HG03520 (cell line): ENCODE measurements at regions not wholly inside any gene's neighbourhood (a gene's known extent, or its start where the extent isn't known, plus 50 kb on each side); places are given as distances from the start of the nearest gene placed in this dataset.
"Not testable (repeated sequence)": the region's sequence is repeated elsewhere in the genome, so short reads cannot be mapped to it uniquely, and the experiment has no call there.

Experiments used
- ATAC-seq: cut with Tn5 transposase; IDR thresholded peaks from one replicate; pipeline ENCODE4 v1.9.1; 2021; ENCODE audit warnings: mild to moderate bottlenecking, moderate library complexity; ENCODE audit not compliant: unreplicated experiment

DNA sequence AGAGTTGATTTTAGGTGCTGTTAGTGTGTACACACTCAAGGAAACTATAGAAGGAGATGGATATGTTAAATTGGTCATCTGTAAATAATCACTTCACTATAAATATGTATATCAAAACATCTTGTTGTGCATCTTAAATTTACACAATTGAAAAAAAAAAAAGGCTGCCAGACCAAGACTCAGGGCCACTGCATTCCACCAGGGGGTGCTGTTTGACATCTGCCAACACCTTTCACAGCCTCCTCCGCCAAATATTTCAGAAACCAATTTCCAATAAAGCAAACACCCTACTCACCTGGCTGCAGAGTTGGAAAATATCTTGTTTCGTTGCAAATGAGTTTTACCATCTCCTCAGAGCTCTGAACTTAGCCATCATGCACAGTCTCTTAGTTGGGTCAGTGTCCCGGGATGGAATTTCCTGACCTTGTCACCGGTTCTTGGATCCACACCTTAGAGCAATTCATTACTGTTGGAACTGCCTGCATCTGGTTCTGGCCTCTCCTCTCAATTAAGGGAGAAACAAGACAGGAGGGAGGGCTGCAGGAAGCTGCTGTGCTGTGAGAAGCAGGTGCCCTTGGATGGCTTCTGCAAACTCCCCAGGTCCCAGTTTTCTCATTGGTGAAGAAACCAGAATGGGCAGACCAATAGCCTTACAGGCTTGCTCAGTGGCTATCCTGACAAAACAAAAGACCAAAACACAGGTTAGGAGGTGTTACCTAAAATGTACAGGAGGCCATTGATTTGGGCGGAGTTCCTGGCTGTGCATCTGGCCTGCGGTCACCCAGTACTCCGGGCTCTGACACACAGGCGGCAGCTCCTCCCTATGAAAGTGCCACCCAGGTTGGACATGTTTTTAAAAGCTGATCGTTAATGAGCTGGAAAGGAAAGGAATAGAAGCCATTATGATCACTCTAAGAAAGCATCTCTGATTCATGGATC lies 746.6 kb downstream of the UQCRFS1 start:
- no peak for ATAC-seq

DNA sequence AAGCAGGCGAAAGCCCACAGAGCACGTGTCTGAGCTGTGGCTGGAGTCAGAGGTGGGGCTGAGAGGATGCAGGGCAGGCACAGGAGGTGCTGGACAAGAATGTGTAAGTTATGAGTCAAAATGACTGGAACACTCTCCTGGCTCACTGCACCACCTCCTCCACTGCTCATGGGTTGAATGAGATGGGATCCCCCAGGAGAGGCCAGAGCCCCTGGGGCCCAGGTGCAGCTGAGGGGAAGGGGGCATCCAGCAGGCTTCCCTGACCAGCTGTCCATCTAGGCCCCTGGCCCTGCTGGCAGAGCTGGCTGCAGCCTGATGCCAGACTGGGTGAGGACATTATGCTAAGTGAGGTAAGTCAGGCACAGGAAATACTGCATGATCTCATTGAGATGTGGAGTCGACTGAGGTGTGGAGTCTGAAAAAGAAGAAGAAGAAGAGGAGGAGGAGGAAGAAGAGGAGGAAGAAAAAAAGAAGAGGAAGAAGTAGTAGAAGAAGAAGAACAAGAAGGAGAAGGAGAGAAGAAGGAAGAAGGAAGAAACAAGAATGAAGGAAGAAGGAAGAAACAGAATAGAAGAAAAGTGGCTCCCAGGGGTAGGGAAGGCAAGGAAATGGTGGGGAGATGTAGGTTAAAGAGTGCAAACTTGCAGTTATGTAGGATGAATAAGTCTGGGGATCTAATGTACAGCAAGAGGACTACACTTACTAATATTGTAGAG lies 747.4 kb downstream of the UQCRFS1 start:
- no peak for ATAC-seq

DNA sequence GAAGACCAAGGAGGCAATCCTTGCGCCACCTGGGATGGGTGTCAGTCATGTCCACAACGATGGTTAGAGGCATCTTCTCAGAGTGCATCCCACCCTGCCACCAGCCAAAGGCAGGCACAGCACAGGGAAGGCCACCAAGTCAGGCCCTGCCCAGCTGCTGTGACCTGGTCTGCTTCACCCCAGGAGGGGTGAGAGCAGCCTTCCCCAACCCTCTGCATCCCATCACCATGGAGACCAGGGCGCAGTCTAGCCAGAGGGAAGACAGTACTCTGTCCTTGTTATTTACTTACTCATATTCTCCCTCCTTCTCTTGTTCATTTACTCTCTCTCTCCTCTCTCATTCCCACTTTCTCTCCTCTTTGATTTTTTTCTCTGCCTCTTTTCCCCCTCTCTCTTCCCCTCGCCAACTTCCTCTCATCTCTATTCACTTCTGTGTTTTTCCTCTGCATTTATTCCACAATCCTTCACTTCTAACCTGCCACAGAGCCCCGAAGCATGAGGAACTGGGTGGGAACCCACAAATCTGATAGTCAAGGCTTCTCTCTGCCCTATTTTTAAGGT lies 749.4 kb downstream of the UQCRFS1 start:
- ATAC-seq, result no peak

DNA sequence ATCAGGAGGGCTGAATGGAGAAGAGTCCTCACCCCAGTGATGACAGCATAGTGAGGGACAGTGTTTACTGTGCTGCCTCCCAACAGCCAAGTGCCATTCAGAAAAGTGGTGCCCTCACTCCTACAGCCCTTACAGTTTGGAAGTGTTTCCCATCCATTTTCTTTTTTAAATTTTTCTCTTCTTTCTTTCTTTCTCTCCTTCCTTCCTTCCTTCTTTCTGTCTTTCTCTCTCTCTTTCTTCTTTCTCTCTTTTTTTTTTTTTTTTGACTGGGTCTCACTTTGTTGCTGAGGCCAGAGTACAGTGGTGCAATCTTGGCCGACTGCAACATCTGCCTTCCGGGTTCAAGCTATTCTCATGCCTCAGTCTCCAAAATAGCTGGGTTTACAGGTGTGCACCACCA lies 755.3 kb downstream of the UQCRFS1 start:
- ATAC-seq, result no peak

DNA sequence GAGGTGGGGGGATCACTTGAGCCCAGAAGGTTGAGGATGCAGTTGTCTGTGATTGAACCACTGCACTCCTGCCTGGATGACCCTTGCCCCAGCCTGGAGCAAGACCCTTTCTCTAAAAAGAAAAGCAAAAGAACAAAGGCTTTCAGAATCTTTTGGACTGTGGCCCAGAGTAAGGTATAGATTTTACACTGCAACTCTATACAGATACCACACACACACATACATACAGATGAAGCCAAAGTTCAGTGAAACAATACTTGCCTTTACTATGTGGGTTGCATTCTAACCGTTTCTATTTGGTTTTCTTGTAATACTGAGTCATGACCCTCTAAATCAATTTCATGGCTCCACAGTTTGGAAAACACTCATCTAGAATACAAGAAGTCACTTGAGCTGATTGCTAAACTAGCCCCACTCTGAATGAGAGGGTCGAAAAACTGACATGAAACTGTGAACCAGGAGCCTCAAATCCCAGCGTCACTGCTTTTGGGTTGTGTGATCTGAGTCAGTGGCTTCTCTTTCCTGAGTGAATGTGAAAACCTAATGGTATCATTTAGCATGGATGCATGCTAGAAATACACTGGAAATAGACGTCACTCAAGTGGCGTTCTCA lies 756.1 kb downstream of the UQCRFS1 start:
- ATAC-seq, result no peak

DNA sequence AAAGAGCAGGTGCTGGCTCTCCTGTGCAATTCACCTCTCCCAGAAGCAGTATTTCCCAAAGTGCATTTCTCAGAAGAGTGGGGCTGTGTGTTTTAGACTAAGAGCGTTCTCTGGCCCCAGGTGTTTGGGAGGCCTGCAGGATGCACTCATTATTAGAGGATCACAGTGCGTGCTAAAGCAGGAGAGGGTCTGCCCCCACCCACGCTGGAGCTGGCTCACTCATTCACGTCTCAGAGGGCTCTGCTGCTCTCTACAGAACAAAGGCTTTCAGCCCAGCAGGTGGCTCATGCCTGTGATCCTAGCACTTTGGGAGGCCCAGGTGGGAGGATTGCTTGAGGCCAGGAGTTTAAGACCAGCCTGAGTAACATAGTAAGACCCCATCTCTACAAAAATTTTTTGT lies 756.7 kb downstream of the UQCRFS1 start:
- no peak for ATAC-seq

DNA sequence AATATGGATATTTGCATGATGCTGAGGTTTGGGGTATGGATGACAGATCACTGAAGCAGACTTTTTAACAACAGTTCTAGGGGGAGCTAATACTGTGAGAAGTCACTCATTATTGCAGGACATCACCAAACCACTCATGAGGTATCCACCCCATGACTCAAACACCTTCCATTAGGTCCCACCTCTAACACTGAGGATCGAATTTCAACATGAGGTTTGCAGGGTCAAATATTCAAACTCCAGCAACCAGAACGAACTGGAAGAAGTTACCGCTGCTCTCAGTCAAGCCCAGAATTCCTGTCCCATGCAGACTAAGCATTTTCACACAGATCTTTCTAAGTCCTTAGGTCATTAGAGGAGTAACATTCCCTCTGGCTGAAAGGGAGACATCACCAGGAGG lies 758.9 kb downstream of the UQCRFS1 start:
- no peak for ATAC-seq

DNA sequence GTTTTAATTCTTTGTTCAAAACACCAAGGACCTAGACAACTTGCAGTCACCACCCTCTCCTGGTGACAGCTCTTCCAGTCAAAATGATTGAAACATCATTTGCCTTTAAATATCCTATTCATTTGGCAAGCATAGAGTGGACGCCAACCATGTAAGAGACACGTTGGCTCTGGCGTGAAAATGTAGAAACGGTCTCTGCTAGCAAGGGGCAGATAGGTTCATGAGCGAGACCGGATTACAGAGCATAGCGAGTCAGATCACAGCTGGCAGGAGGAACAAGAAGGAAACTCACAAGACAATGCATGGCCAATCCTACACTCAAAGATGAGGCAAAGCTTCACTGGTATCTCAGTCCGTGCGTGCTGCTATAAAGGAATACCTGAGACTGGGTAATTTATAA lies 759.5 kb downstream of the UQCRFS1 start:
- no peak for ATAC-seq

DNA sequence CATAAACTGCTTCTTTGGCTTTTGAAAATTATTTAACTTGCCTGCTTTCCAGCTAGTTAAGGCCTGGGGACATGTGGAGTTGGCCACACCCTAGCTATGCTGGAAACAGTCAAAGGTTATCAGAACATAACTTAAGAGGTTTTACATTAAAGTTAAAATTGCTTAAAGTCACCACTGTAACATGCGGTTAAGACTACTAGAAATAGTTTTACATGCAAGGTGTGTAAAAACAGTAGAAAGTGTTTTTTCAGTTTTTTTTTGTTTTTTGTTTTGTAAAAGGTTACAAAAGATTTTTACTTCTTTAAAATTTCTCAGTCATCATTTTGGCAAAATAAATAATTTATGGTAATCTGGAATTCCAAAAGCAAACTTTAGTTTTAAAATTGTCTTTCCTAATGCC lies 763.1 kb downstream of the UQCRFS1 start:
- no peak for ATAC-seq

DNA sequence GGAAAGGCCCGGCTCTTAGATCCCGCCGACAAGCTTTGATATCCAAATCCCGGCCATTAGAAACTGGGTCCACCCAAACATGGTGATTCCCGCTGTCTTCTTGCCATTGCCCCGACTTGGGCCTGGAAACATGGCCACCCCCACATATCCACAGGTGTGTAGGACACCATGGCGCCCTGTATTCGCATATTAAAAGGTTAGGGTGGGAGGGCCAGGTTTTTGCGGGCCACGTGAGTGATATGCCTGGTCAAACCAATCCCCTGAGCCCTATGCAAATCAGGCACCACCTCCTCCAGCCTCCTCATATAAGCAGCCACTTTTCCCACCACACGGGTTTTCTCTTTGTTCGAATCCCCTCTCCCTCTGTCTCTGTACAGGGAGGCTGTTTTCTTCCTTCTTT lies 766.4 kb downstream of the UQCRFS1 start:
- no peak for ATAC-seq

DNA sequence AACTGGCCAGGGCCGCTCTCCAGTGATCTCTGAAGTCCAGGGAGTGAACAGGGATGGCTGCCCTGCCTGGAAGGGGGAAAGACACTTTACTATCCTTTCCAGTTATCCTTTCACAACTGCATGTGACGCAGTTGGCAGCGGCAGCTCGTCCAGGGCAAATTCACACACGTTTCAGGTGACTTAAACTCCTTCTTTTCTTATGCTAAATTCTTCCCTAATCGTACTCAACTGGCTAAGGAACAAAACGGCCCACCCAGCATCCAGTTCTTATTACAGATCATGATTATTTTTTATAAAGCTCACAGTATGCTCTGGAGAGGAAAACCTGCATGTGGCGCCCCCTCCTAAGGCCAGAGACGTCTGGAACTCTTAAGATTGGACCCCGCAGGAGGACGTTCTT lies 767.1 kb downstream of the UQCRFS1 start:
- ATAC-seq, result no peak

DNA sequence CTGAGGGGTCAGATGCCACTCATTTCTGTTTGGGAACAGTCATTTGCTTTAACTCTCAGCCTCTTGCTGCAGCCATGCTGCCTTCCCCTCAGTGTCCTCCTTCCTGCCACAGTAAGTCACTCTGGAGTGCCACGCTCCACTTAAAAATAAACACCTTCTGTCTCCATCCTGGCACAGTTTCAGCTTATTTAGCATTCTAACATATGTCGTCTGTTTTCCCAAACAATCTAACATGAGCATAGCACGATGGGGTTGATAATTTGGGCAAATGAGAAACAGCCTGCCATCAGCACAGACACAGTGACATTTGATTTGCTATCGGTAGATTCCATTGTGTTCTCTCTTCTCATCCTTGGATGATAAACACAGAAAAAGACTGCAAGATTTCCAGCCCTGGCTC lies 768.6 kb downstream of the UQCRFS1 start:
- ATAC-seq, result no peak

DNA sequence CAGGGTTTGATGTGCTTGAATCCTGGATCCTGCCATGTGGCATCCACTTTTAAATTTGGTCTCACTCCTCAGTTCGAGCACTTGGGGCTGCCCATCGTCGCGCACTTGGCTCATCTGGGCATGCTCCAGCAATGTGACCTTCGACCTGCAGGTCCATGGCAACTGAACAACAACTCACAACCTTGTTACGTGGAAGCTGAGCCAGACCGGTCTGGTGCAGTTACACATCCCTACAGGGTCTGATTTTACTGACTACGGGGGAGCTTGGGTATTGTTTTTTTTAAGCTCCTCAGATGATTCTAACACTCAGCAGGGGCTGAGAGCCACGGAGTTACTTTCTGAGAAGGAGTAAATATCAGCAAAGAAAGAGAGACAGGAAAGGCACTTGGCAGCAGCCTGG lies 769.6 kb downstream of the UQCRFS1 start:
- ATAC-seq, result no peak

DNA sequence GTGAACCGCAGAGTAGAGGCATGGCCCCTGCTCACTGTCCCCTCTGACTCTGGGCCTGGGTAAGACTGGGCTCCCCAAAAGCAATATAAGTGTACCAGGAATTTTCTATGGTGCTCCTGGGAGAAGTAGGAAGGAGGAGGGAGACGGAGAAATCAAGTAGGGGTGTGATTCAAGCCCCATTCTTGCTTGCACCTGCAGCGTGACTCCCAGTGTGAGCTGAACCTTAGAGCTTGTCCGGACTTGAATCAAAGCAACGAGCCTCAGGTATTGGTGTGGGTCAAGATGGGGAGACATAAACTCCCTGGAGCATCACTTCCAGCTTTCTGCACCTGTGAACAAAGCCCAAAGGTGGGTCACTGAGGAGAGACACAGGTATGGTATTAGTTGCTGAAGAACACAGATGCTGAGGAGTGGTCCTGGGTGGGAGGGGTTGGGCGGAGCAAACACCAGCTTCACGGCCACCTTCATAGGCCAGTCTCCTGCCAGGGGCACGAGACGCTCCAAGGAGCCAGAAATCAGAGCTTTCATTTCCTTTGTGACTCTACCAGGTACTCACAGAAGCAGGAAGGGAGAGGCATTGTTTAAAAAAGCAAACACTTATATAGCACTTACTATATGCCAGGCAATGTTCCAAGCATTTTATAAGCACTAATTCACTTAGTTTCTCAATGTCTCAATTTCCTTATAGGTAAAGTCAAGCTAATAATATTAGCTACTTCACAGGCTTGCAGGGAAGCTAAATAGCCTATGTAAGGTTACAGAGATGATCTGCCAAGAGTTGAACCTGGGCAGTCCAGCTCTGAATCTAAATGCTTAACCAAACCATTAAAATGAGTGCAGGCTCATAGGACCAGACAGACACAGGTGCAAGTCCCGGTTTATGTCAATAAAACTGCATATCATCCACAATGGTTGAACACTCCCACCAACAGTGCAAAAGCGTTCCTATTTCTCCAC lies 775.3 kb downstream of the UQCRFS1 start:
- ATAC-seq, result no peak

DNA sequence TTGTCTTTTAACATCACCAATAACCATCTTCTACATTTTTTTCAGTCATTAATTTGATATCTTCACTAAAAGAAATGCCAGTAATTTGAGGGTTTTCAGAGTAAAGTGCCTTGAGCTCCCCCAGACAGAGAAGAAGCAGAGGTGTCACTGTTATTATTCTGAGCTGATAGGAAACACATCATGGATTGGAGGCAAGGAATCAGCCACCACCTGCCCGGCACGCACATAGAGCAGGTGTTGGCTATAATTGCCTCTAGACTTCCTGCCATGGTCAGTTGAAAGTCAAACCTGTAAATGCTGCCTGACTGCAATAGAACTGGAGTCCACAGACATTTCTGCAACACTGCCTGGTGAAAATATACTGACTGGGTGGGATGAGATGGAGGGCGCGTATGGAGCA lies 776.6 kb downstream of the UQCRFS1 start:
- no peak for ATAC-seq

DNA sequence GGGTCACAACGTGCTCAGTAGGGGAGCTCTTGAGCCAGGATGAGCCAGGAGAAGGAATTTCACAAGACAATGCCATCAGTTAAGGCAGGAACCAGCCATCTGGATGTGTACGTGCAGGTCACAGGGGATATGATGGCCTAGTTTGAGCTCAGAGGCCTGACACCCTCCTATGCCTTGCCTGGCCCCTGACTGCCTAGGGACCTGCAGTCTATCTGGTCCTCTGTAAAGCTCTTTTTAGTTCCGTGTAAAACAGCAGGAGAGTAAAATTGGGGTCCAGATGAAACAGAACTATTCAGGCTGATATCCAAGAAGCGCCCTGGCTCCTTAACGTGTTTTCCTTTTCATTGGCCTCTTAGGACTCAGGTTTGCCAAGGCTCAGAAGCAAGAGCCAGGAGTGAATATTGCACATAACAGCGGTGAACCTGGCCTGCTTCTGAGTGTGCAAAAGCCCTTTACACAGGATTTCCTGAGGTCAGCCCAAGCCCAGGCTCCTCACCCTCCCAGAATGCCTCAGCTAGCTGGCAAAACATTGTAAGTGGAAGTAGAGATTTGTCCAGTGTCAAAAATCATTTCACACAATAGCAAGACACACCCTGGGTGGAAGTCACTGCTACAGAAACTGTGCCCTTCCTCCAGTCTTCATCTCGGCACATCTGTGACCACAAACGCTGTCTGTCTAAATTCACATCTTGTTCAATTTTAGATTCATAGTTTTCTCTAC lies 777.2 kb downstream of the UQCRFS1 start:
- ATAC-seq, result no peak

DNA sequence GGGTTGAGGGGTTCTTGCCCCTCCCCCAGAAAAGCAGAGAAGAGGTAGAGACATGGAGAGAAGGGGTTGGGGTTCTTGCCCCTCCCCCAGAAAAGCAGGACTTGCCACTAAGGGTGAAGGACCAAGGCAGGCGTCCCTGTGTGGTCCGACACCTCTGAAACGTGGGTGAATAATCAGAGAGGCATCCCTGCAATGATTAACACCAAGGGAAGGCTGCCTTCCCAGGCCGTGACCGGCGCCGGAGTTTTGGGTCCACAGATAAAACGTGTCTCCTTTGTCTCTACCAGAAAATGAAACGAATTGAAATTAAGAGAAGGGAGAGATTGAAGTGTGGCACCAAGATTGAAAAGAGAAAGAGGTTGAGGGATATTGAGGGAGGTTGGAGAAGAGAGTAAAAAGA lies 778.2 kb downstream of the UQCRFS1 start:
- not testable (repeated sequence) for ATAC-seq

DNA sequence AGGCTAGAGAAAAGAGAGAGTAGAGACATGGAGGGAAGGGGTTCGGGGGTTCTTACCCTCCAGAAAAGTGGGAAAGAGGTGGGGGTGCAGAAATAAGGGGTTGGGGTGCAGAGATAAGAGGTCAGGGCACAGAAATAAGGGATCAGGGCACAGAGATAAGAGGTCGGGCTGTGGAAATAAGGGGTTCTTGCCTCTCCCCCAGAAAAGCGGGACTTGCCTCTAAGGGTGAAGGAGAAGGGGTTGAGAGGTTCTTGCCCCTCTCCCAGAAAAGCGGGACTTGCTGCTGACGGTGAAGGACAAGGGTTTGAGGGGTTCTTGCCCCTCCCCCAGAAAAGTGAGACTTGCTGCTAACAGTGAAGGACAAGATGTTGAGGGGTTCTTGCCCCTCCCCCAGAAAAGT lies 778.6 kb downstream of the UQCRFS1 start:
- ATAC-seq, result not testable (repeated sequence)

DNA sequence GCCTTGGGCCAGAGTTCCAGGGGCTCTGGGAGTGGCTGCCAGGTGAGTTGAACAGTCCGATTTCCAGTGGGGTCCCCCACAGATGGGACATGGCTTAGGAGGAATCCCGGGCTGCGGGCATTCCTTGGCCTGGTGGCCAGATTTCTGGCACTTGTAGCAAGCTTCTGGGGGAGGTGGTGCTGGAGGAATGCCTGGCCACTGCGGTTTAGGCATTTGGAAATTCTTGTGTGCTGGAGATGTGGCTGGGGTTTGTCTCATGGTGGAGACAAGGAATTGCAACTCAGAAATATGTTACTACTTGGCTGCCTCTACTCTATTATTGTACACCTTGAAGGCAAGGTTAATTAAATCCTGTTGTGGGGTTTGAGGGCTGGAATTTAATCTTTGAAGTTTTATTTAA lies 779.8 kb downstream of the UQCRFS1 start:
- not testable (repeated sequence) for ATAC-seq

DNA sequence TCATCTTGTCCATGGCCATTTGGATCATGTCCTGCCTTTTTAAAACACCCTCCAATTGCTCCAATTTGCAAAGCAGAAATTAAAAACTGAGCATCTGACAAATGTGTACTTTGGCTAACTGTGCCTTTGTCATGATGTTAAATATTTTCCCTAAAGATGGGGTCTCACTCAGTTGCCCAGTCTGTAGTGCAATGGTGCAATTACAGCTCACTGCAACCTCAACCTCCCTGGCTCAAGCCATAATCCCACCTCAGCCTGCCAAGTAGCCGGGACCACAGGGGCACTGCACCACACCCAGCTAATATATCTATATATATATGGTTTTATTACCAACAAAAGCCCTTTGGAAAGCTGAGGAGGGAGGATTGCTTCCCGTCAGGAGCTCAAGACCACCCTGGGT lies 782.7 kb downstream of the UQCRFS1 start:
- no peak for ATAC-seq
